Epithelial cell of prostate (primary cell): ENCODE measurements at regions not wholly inside any gene's neighbourhood (a gene's known extent, or its start where the extent isn't known, plus 50 kb on each side); places are given as distances from the start of the nearest gene placed in this dataset.

ENCODE experiments used
- DNase-seq: peaks from one replicate; pipeline ENCODE4 v3.0.0-alpha.2; 2011; ENCODE audit warnings: low read depth, low spot score
- H3K27ac ChIP-seq: fragments of 450-650 bp; 2 replicates; pipeline ENCODE4 v1.5.1; 2017; ENCODE audit warnings: mild to moderate bottlenecking

DNA sequence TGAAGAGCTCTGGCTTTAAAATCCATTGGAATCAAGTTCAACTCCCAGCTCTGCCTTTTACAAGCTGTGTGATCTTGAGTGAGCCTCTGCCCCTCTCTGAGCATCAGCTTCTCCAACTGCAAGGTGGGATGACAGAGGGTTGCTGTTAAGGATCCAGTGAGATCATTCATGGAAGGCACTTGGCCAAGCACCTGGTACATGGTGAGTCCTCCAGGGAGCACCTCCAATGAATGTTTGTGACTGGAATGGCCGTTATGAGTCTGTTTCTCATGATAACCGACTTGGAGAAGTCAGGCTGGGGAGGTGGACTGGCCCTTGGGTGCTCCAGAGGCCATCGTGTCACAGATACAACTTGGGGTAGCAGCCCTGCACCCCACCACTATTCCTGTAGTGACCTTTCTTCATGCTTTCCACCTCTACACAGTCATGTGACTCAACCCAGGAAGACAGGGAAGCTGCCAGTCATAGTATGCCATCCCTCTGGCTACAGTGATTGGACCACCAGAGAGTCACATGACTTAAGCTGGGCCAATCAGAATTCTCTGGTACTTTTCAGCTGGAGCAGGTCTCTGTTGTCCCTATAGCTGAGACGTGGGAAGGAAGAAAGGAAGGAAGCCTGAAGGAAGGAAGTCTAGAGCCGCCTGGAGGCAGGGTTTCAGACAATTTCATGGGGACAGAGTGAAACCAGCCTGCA is 146.5 kb upstream of the MYL2 start:
- H3K27ac ChIP-seq = peak overlapping the region; percentile 97
- DNase-seq = peak; percentile 81

DNA sequence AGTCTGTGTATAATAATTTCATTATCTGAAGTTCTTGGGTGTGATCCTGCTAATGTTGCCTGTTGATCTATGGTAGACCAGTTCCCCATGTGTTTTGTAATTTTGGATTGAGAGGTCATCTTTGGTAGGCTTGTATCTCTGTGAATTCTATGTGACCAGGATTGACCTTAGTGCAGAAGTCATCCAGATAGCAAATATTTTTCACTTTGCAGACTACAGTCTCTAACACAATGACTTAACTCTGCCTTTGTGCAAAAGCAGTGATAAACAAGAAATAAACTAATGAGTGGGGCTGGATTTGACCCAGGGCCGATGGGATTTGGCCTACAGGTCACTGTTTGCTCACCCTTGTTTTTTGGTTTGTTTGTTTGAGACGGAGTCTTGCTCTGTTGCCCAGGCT is 144.6 kb upstream of the MYL2 start:
- H3K27ac ChIP-seq = peak overlapping the region; percentile 97
- DNase-seq = no peak

DNA sequence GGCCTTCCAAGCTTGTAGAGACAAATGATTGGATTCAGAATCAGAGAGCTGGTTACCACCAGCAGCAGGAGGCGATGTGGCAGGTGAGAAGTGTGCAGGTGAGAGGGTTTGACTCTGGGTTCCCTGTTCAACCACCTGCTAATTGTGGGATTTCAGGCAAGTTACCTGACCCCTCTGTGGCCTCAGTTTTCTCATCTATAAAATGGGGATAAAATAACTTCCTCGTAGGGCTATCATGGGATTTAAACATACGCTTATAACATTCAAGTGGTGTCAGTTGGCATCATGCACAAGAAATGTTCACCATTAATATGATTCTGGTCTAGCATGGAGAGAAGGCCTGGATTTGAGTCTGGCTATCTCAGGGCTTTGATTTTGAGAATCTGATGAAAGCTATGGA is 143.8 kb upstream of the MYL2 start:
- no peak for DNase-seq
- H3K27ac ChIP-seq = peak overlapping the region; percentile 97

DNA sequence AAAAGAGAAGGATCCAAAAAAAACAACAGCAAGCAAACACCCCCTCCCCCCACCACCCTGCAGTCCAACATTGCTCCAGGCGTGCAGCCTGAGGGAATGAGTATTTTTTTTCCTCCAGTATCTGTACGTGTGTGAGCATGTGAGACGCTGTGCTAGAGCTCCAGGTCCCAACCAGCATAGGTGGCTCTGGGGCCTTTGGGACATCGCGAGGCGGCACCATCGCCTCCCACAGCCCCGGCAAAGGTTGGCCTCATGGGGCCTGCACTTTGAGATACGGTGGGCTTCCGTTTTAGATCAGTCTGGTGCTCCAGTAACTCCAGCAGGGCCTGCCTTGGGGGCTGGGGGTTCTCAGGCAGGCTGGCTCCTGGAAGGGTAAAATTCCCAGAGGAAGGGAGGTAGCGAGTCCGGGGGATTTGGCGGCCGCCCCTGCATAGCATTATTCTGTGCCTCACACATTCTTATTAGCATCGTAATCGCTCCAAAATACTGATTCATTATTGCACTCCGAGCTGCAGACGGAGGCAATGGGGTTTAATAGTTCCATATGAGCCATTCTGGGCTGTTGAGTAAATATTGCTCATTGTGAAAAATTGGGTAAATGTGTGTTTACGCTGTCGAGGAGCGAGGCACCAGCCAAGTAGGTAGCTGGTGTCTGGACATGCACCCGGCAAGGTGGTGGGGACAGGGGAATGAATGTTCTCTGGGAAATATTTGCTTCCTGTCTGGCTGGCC is 143.1 kb upstream of the MYL2 start:
- peak; percentile 92 for DNase-seq
- peak overlapping the region; percentile 97 for H3K27ac ChIP-seq

DNA sequence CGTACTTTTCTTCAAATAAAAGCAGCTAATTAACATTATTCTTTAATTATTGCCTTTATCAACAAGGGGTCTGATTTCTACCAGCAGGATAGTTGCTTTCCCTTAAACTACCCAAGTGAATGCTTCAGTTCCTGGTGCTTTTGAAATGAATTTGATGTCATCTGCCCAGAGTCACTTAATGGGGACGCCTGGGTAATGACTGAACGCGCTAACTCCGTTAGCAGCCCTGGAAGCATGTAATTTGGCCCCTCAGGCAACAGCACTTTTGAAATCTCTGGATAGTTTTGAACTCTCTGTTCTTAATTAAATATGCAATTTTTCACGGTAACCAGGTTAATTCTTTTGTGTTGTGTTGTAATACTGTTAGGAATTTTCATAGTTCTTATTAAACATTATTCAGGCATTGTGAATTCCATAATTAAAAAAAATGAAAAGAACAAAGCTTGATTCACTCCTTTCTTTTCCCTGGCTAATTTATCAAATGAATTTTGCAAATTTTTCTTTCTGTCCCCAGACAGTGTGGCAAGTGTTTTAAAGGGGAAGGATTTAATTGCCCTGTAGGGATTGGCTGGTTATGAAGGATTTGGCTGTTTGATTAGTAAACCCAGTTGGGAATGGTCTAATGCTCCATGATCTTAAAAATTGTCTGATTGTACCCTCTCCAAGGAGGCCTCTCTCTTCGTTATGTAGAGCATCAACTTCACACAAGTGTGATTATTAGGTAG is 137.5 kb upstream of the MYL2 start:
- no peak for DNase-seq
- H3K27ac ChIP-seq = peak overlapping the region; percentile 49

DNA sequence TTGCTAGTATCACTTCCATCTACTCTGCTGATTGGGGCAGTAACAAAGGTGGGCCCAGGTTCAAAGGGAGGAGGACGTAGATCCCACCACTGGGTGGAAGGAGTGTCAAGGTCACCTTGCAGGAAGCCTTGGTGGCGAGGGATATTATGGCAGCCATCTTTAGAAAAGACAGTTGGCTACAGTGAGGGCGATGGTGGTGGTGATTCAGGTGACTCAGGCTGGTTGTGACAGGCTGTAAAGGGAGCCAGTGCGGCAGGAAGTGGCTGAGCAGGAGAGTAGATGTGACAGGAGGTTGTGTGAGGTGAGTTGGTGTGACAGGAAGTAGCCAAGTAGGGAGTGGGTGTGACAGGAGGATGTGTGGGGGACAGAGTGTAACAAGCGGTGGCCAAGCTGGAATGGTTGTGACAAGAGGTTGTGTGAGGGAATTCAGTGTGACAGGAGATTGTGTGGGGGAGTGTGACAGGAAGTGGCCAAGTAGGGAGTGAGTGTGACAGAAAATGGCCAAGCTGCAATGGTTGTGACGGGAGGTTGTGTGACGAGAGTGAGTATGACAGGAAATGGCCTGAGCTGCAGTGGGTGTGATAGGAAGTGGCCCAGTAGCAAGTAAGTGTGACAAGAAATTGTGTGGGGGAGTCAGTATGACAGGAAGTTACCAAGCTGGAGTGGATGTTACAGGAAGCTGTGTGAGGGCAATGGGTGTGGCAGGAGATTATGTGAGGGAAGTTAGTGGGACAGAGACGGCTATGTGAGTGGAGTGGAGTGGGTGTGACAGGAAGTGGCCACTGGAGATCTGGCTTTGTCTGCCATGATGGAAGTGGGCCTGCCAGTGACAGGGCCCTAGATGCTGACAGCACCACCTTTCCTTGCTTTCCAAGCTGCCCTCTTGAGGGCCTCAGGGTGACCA is 136.5 kb upstream of the MYL2 start:
- H3K27ac ChIP-seq = peak overlapping the region; percentile 49
- DNase-seq = no peak

DNA sequence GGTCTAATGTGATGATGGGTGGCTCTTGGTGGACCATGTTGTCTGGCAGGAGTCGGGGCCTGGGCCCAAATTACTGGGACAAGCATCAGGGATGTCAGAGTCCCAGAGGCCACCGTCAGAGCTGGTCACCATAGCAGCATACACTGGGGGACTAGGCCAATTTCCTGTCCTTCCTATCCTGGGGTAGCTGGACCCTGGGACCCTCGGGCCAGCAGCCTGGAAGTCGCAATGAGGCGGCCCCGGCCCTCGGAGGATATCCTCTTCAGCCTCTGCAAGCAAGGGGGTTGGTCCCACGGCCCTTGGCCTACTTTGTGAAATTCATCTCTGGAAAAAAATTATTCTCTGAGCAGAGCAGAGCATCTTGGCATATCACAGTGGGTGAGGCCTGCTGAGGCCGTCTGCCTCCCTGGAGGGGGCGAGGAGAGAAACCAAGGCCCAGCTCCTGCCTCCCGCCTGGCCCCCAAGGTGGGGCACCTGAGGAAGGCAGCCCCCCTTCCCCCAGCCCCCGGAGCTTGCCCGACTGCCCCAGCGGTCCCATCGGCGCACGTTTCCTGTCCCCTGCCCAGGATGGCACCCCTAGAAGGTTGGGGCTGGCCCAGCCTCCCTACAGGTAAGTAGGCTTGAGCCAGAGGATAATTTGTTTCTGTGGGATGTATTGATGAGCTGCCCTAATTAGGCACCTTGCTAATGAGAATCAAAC is 135.0 kb upstream of the MYL2 start:
- no peak overlapping the region for H3K27ac ChIP-seq
- DNase-seq = no peak

DNA sequence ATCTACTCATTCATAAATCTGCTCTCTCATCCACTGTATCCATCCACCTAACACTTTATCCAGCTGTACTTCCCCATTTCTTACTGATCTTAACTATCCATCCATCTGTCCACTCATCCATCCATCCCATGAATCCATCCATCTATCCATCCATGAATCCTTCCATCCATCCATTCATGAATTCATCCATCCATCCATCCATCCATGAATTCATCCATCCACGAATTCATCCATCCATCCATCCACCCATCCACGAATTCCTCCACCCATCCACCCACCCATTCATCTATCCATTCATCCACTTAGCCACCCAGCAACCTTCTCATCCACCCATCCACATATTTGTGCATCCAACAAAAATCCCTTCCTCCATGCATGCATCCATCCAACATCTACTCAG is 128.6 kb upstream of the MYL2 start:
- H3K27ac ChIP-seq = no peak overlapping the region
- no peak for DNase-seq

DNA sequence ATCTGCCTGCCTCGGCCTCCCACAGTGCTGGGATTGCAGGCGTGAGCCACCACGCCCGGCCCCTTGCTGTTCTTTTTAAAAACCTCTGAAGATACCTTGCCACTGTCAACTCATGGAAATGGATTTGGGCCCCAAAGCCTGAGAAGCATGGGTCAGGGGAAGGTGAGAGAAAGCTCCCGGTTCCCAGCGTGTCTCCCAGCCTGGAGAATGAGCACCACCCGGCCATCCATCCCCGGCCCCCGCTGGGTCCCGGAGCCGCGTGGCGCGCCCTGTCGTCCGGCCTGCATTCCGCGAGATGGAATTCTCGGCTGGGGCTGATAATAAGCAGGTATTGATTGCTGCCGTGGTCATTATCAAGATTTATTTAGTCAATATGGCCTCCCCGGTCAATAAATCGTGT is 126.5 kb upstream of the MYL2 start:
- H3K27ac ChIP-seq = no peak overlapping the region
- no peak for DNase-seq

DNA sequence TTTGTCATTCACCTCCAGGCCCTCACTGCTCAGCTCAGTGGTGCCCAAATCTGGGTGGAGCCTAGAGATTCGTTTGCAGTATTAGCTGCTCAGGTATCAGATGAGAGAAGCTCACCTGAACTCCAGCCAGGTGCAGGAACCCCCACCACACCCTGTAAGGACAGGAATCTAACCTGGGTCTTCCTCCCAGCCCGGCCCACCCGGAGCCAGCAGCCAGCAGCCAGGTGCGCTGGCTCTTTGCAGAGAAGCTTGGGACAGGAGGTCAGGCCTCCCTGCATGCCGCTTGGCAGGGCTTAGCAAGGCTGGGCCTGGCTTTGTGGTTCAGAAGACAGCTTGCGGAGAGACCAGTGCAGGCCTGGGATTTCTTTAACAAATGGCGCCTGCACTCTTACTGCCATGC is 125.6 kb upstream of the MYL2 start:
- no peak overlapping the region for H3K27ac ChIP-seq
- DNase-seq = no peak

DNA sequence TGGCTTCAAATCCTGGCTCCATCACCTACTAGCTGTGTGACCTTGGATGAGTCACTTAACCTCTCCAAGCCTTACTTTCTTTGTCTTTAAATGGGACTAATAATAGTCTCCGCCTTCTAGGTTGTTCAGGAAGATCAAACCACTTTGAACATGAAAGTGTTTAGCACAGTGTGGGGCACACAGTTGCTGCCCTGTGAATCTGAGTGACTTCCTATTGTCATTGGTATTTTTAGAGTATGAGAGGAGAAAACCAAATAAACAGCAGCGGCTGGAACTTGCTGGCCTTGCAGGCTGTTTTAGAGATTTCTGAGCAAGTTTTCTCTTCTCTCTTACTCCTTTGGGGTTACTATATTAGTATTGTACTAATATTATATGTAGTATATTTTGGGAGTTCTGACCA is 120.7 kb upstream of the MYL2 start:
- DNase-seq = no peak
- no peak overlapping the region for H3K27ac ChIP-seq

DNA sequence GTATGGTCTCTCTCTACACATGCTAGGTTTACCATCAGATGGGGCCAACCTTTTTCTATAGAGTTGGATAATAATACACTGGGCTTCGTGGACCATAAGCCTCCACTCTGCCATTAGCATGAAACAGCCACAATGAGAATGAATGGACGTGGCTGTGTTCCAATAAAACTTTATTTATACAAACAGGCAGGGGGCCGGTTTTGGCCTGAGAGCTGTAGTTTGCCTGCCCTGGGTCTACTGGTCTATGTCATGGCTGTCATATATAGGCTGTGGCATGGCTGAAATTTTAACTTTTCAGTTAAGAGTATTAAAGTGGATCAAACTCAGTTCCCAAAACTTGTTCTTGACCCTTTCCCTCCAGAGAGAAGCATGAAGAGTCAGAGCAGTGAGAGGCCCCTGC is 120.3 kb upstream of the MYL2 start:
- DNase-seq = no peak

DNA sequence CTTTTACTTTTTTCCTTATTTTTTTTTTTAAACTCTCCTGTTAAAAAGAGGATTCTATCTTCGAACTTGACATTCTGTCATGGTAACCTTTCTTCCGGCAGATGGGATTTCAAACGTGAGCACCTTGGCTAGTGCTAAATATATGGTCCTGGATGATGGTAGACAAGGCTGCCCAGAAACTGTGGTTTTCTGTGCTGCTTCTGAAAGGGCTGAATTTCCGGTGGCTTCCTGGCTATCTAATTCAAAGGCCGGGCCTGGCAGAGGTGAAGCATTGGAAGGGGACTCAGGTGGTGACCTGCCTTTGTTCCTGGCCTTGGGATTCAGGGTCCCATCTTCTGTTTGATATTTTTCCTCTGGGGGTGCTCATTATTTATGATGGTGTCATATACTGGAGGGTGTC is 118.6 kb upstream of the MYL2 start:
- DNase-seq = no peak
- no peak overlapping the region for H3K27ac ChIP-seq

More for the DNA sequence above, 120.3 kb upstream of the MYL2 start:
- H3K27ac ChIP-seq = no peak overlapping the region

DNA sequence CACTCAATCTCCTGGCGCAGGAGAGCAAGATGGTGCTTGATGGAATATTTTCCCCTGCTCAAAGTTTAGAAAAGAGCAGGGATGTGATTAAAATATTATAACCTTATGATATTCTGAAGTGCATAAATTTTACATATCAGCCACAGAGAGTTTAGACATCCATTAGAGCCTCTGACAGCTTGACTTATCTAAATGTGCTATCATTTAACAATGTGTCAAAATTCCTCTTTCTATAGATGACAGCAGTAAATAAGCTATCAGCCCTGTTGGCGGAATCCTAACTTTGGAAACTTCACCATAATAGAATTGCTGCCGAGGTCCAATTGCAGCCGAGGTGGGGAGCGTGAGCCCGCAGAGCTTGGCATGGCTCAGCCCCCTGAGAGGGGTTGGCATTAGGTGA is 117.7 kb upstream of the MYL2 start:
- DNase-seq = no peak
- H3K27ac ChIP-seq = no peak overlapping the region

DNA sequence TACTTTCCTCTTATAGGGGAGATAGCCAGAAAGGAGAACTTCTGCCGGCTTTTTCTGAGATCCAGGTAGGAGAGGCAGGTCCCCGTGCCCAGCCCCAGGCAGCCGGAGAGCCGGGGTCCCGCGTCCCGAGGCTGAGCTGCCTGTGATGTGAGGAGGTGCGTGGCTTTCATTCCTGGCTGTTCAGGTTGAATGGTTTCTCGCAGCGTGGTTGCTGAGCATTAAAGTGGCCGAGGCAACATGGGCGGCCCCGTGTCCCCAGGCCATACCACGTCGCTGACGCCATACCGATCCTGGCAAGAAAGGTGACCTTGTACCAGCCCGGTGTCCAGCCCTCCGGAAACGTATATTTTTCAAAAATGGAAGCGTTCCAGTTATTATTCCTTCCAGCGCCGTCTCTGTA is 116.7 kb upstream of the MYL2 start:
- H3K27ac ChIP-seq = no peak overlapping the region
- DNase-seq = no peak

DNA sequence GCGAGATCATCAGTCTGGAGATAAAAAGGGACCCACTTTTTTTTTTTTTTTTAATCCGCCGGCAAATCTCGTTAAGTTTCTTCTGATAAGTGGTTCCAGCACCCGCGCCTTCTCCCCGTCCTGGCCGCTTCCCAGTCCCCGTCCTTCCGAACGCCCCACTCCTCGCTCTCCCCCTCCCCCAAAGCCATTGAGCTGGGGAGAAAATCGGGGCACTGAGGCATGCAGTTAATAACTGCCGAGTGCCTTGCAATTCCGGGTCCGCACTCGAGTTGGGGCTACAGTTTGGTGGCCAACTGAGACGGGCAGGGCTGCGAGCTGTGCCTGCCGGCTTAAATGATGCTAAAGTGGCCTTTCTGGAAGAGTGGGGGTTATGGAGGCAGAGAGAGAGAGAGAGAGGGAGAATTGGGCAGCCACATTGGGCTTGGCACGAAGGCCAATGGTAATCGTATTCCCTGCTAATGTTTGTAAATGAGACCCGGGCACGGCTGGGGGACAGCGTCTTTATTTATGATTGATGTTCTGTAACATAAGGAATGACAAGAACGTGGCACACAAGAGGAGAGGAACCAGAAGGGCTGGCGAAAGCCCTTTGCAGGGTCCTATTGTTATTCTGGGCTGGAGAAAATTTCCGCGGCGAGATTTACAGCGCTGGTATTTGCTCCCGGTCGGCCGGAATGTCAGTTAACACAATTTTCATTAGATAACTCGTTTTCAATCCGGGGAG is 115.4 kb upstream of the MYL2 start:
- DNase-seq = no peak
- no peak overlapping the region for H3K27ac ChIP-seq

DNA sequence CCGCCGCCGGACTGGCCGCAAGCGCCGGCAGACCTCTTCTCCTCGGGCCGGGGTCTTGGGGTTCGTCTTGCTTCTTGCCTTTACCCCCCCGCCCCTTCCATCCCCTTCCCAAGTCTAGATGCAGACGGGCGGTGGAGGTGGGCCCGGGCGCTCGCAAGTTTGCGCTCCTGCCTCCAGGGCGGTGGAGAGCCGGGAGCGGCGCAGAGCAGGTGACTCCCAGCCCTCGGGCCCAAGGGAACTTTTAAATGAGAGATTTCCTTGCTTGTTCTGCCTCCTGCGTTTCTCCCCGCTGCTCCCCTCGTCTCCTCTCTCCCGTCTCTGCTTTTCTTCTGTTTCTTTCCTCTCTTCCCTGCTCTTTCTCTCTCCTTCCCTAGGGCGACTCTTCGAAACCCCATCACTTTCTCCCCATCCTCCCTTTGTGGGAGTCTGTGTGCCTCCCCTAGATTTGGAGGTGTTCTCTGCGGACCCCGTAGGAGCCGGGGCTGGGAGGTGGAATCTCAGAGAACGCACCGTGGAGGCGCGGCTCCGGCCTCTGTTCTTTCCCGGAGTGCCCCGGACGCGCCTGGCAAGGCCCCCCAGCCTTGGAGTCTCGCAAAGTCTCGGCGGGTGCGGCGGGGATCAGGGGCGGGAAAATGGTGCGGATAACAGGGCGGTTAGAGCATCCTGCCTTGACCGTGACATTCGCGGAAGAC is 114.7 kb upstream of the MYL2 start:
- DNase-seq = no peak
- H3K27ac ChIP-seq = no peak overlapping the region

DNA sequence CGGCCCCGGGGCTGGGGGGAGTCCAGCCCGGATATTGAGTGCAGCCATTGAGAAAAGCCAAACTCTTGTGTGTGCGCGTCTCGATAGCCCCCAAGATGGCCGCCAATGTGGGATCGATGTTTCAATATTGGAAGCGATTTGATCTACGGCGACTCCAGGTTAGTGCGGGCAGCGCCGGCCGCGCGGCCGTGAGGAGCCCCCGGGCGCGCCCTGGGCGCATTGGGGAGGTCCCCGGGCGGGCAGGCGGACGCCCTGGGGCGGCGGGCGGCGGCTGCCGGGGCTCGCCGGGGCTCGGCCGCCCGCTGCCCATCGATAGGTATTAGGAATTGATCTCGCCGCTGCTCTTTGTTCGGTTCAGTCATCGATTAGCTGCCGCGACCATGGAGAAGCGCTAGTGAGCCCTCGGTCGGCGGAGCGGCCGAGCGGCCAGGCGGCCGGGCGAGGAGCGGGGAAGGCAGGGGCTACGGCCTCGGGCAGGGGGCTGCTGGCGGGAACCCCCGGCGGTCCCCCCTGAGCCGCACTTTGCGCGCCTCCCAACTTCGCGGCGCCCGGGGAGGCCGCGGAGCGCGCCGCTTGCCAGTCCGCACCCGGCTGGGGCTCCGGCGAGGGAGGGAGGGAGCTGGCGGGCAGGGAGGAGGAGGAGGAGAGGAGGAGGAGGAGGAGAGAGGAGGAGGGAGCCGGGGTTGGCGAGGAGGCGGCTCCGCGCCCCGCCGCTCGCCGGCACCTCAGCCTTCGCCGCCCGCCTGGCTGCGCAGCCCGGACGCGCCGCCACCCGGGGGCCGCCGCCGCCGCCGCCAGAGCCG is 113.9 kb upstream of the MYL2 start, which contains the start of gene CUX2:
Gene CUX2 (plus strand): TSS at position 83 of the 803 bp plus-strand sequence.
- no peak for DNase-seq
- H3K27ac ChIP-seq = no peak within 1 kb of the TSS
